ENCODE measurements at regions not wholly inside any gene's neighbourhood (a gene's known extent, or its start where the extent isn't known, plus 50 kb on each side); places are given as distances from the start of the nearest gene placed in this dataset.

DNA sequence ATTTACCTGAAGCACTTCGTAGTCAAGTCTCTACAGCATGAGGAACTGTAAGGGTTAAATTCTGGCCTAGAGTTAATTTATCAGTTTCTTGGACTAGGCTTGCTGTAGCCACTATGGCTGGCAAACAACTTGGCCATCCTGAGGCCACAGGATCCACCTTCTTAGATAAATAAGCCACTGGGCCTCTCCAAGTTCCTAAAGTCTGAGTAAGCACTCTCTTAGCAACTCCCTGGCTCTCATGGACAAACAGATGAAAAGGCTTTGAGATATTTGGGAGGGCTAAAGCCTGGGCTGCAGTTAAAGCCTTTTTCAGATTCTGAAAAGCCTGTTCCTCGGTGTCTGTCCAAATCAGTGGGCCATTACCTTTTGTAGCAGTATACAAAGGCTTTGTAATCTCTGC, 675.0 kb downstream of the TMEM121 start:
- H3K27ac ChIP-seq = no peak overlapping the region
- H3K4me3 ChIP-seq (ENCODE audit: low read depth, low read length) = no peak overlapping the region
- in situ Hi-C loops (cut with HindIII; ENCODE audit: low pct_ligation_motif_present, low sequenced_read_pairs) = no loop called here
- TF ChIP-seq, protein P1, sequence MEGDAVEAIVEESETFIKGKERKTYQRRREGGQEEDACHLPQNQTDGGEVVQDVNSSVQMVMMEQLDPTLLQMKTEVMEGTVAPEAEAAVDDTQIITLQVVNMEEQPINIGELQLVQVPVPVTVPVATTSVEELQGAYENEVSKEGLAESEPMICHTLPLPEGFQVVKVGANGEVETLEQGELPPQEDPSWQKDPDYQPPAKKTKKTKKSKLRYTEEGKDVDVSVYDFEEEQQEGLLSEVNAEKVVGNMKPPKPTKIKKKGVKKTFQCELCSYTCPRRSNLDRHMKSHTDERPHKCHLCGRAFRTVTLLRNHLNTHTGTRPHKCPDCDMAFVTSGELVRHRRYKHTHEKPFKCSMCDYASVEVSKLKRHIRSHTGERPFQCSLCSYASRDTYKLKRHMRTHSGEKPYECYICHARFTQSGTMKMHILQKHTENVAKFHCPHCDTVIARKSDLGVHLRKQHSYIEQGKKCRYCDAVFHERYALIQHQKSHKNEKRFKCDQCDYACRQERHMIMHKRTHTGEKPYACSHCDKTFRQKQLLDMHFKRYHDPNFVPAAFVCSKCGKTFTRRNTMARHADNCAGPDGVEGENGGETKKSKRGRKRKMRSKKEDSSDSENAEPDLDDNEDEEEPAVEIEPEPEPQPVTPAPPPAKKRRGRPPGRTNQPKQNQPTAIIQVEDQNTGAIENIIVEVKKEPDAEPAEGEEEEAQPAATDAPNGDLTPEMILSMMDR (IDR thresholded peaks at IDR 0.05; ENCODE audit: low read depth, low read length, missing control alignments) = no peak
- H3K27me3 ChIP-seq (replicated peaks) = no peaks in the 10 kb centered on the region
- DNase-seq = no peak
- no peaks in the 10 kb centered on the region for H3K36me3 ChIP-seq (replicated peaks)

DNA sequence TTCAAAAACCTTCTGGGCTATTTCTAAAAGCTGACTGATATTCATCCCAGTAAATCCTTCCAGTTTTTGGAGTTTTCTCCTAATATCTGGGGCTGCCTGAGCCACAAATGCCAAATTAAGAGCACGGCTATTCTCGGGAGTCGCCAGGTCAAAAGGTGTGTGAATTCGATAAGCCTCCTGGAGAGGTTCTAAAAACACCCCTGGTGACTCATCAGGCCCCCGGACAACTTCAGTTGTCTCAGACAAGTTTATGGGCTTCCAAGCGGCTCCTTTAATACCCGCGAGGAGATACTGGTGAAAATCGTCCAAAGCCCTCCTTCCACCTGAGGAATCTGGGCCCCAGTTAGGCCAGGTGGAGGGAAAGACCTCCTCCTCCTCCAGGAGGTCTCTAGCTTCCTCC, 677.1 kb downstream of the TMEM121 start:
- Histone ChIP-seq H3K4me3 (ENCODE audit: low read depth, low read length) (no peak overlapping the region), H3K27me3 (replicated peaks) (no peaks in the 10 kb centered on the region), H3K27ac (no peak overlapping the region), H3K36me3 (replicated peaks) (no peaks in the 10 kb centered on the region)
- in situ Hi-C loops (cut with HindIII; ENCODE audit: low pct_ligation_motif_present, low sequenced_read_pairs) = no loop called here
- TF ChIP-seq, protein P1 (IDR thresholded peaks at IDR 0.05; ENCODE audit: low read depth, low read length, missing control alignments) = no peak
- DNase-seq = no peak

DNA sequence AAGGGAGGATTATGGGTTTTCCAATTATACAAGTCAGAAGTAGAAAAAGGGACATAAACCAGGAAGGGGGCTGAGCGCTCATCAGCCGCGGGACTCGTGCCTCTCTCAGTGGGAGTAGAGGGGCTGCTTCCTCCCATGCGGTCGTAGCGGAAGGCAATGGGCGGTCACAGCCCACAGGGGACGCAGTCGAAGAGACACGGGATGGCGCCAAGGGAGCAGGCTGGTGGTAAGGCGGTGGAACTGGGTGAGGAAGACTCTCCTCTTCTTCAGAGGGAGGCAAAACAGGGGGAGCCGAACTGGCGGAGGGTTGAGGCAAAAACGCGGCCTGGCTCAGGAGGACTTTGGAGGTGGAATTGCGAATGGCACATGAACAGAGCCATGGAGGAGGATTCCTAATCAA, 677.7 kb downstream of the TMEM121 start:
- no peak for DNase-seq
- H3K27ac ChIP-seq = no peak overlapping the region
- TF ChIP-seq, protein P1 (IDR thresholded peaks at IDR 0.05; ENCODE audit: low read depth, low read length, missing control alignments) = no peak
- H3K27me3 ChIP-seq (replicated peaks) = no peaks in the 10 kb centered on the region
- in situ Hi-C loops (cut with HindIII; ENCODE audit: low pct_ligation_motif_present, low sequenced_read_pairs) = no loop called here
- no peaks in the 10 kb centered on the region for H3K36me3 ChIP-seq (replicated peaks)
- no peak overlapping the region for H3K4me3 ChIP-seq (ENCODE audit: low read depth, low read length)

DNA sequence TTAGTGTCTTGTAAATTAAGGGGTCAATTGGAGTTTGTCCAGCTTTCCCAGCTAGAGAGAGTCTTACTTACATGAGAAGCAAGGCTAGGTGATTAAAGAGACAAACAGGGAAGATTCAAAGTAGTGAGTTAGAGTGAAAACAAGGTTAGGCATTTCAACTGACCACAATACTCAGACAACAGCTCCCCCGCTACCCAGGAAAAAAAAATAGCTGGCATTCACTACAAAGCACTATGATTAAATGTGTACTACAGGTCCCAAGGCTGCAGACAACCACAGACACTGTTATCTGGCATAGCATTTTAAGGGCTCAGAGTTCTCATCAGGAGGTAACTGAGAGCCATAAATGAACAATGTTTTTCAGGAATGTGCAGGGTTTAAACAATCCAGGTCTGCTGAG, 680.9 kb downstream of the TMEM121 start:
- in situ Hi-C loops (cut with HindIII; ENCODE audit: low pct_ligation_motif_present, low sequenced_read_pairs) = no loop called here
- no peak for DNase-seq
- TF ChIP-seq, protein P1 (IDR thresholded peaks at IDR 0.05; ENCODE audit: low read depth, low read length, missing control alignments) = no peak
- H3K4me3 ChIP-seq (ENCODE audit: low read depth, low read length) = no peak overlapping the region
- no peak overlapping the region for H3K27ac ChIP-seq
- no peaks in the 10 kb centered on the region for H3K27me3 ChIP-seq (replicated peaks)
- H3K36me3 ChIP-seq (replicated peaks) = no peaks in the 10 kb centered on the region

DNA sequence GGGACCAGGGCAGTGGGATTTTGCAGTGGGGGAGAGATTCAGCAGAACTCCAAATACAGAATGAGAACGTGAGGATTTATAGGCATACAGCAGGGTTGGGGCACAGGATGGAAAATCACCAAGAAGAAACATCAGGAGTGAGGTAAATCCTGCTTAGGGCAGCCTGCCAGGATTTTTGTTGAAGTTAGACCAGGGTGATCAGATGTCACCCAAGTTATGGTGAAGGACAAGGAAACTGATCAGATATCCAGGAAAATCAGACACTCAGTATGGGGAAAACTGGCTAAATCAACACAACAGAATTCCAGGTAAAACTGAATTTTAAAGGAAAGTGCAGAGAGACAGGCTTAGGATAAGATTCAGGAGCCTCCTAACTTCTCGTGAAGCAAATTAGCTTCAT, 682.4 kb downstream of the TMEM121 start:
- in situ Hi-C loops (cut with HindIII; ENCODE audit: low pct_ligation_motif_present, low sequenced_read_pairs) = no loop called here
- no peaks in the 10 kb centered on the region for H3K27me3 ChIP-seq (replicated peaks)
- no peaks in the 10 kb centered on the region for H3K36me3 ChIP-seq (replicated peaks)
- no peak overlapping the region for H3K4me3 ChIP-seq (ENCODE audit: low read depth, low read length)
- no peak for DNase-seq
- H3K27ac ChIP-seq = no peak overlapping the region
- TF ChIP-seq, protein P1 (IDR thresholded peaks at IDR 0.05; ENCODE audit: low read depth, low read length, missing control alignments) = no peak

DNA sequence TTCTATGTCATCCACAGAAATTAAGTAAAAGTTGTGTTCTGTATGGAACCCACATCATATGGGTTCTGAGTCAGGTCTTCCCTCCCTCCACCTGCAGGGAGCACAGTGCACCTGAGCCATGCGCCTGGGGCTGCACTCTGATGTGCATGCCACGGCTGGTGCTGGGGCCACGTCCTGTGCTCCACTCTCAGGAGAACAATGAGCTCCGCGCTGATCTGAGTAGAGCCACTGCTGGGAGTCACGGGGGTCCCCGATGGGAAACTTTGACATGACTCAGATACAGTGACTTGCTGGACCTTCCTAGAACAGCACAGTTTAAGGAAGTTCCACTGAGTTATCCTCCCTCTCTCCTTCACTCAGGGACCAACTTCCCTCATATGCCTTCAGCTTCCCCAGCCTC, 683.4 kb downstream of the TMEM121 start:
- Histone ChIP-seq H3K27me3 (replicated peaks) (no peaks in the 10 kb centered on the region), H3K36me3 (replicated peaks) (no peaks in the 10 kb centered on the region), H3K27ac (no peak overlapping the region), H3K4me3 (ENCODE audit: low read depth, low read length) (no peak overlapping the region)
- TF ChIP-seq, protein P1 (IDR thresholded peaks at IDR 0.05; ENCODE audit: low read depth, low read length, missing control alignments) = no peak
- in situ Hi-C loops (cut with HindIII; ENCODE audit: low pct_ligation_motif_present, low sequenced_read_pairs) = no loop called here
- DNase-seq = no peak

All from brain microvascular endothelial cell (primary cell).